ENCODE measurements at regions not wholly inside any gene's neighbourhood (a gene's known extent, or its start where the extent isn't known, plus 50 kb on each side); places are given as distances from the start of the nearest gene placed in this dataset.
A peak's percentile ranks its signal among the peaks of the same experiment; 100 is the strongest.

DNA sequence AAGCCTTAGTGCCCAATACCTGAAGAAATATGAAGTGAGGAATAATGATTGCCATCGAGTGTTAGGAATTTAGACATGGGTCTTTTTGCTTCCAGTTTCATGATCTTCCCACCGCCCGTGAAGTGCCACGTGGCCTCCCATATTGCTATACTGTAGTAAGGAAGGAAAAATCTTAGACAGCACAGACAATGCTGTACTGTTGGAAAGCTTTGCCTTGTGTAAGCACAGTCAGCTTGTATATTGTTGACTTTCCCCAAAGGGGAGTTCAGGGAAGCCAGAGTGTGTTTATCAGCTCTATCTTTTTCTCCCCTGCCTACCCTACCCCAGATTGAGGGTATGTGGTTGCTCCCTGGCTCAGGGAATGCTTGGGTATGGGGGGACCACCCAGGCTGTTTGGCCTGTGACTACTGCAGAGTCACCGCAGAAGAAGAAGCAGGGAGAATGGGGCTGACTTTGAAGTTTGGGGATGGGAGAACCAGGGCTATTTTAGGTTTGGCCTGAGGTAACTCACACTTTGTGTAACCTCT lies 161.8 kb upstream of the MEF2C start:
- no peak for DNase-seq

DNA sequence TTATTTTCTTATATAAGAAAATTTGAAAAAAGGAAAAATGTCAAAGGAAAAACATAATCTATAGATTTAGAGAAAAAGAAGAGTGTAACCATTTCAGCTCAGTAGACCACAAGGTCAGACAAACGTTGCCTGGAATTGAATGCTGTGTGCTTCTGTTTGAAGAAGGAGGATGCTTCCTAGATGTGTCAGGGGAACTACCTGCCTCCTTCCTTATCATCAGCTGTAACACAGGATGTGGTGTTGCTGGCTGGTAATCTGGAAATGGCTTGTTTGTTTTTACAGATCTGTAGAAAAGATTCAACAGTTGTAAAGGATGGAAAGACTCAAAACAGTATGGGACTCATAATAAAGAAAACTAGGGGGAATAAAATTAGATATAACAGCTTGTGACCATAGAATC lies 160.7 kb upstream of the MEF2C start:
- DNase-seq, result no peak

DNA sequence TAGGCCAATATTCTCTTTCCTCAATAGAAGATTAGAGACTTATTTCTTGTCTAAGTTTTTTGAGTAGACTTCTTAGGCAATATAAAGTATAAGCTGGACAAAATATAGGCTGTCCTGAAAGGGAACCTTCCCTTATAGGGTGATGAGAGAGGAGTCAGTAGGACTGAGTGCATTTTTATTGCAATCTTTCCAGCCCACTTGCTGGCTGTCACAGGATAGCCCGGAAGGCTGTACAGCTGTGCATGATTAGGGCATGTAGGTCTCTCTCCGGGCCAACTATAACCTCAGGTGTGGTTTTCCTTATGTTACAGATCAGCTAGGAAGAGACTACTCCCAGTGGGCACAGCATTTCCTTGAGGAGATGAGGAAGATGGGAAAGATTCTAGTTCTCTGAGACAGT lies 159.8 kb upstream of the MEF2C start:
- DNase-seq, result peak; percentile 22

DNA sequence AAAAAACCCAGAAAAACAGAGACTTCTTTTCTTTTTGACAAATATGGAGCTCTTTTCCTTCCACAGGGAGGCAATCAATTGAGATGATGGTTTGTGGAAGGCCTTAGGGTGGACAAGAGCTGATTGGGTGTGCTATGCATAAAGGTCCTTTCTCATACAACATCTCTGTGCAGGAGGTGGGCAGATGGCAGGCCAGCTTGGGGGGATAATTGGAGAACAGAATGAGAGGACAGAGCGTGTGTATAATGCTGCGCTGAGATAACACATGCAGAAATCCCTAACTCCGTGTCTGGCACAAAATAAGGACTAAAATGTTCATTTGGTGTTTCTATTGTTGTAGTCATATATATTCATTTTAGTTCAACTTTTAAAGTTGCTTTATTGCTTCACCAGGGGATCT lies 159.0 kb upstream of the MEF2C start:
- DNase-seq, result peak; percentile 66

DNA sequence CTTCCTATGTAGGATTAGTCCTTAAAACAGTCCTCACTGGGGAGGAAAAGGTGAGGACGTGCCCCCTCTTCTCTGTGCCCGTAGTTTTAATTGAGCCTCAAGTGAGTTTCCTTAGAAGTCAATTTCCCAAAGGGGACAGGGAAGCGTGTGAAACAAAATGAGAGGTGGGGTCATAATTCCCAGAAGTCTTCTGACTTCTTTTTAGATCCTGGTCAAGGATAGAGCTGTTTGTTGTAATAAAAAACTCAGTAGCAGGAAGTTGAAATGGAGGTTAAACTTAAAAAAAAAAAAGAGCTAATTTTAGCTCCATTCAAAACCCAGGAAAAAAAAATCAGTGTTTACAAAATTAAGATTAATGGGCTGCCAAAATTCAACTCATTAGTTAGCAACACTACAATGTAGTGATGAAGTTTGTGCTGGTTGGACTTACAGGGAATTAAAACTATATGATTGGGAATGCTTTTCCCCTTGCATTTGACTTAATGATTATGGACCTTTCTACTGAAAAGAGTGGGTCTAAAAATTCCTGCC lies 158.3 kb upstream of the MEF2C start:
- DNase-seq, result no peak

DNA sequence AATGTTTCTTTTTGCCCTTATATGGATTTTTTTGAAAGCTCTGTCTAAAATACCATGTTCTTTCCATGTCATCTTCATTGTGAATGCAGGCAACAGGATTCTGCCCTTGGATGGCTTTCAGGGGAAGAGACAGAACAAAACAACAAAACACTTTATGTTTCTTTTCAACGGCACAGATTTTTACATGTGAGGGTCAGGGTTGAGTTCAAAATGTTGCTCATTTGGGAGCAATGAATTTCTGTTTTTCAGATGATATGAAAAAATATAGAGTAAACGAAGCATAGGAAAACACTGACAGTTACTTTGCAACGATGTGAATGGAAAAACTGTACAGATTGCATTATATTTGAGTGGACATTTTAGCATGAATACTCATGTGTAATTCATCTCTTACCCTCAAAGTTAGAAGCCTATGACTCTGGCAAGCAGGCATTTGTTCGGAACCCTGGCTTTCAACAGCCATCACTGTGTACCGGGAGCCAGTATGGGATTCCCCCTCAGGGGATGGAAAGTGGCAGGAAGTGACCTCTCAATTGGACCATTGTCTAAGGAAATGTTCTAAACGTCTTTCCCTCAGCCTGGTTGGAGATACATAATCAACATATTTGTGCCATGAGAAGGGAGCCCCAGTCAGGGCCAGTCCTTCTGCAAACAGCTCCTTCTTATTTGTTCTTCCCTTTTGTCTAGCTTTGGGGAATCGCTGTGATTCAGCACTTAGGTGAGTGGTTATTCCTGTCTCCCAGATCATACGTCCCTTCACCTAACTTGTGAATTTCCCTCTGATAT lies 153.9 kb upstream of the MEF2C start:
- no peak for DNase-seq

- no peak for DNase-seq
Observed at GRCh38 chr5:89036166-89036565, 153.2 kb upstream of the MEF2C start.

- DNase-seq, result no peak
Observed at GRCh38 chr5:89034588-89034987, 151.6 kb upstream of the MEF2C start.

GRCh38 chr5:89030798-89031197 lies 147.8 kb upstream of the MEF2C start:
- DNase-seq, result no peak

DNA sequence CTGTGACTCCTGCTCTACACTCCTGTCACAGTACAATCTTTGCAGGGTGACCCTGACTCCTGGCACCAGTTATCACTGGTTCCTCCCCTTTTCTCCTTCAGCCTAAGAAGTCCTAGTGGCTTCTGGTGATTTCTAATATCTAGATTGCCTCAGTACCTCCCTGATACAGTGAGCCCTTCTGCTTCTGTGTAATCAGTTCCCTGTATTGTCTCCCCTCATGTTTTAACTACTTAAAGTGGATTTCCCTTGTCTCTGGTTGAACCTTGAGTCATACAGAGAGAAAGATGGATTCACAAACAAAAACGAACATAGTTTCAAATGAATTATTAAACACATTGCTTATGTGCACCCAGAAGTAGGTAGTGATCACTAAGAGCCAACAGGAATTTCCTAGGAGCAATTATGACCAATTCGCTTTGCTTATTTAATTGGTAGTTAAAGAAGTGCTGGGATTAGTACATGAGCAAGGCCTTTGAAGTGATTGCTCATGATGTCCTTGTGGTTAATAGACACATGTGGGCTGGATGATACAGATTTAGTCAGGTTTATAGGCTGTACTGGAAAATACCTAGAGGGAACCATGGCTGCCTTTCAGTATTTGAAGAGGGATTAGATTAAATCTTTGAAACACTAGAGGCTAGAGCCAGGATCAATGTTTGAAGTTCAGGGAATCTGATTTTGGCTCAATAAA lies 145.8 kb upstream of the MEF2C start:
- no peak for DNase-seq

DNA sequence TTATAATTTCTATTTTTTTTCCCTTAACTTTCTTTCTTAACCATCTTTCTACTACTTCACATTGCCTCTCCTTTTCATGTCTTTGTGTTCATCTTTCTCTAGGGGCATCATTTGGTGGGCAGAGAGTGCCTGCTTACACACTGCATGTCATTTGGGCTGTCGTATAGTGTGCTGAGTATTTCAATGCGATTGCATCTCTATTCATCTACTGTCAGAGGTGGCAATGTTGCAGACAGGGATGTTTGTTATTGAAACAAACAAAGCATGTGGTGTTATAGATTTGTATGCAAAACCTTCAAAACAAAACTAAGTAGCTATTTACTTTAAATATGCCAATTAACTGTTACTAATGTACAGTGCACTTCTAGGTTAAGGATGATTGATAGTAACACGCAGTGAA lies 141.1 kb upstream of the MEF2C start:
- DNase-seq, result no peak

DNA sequence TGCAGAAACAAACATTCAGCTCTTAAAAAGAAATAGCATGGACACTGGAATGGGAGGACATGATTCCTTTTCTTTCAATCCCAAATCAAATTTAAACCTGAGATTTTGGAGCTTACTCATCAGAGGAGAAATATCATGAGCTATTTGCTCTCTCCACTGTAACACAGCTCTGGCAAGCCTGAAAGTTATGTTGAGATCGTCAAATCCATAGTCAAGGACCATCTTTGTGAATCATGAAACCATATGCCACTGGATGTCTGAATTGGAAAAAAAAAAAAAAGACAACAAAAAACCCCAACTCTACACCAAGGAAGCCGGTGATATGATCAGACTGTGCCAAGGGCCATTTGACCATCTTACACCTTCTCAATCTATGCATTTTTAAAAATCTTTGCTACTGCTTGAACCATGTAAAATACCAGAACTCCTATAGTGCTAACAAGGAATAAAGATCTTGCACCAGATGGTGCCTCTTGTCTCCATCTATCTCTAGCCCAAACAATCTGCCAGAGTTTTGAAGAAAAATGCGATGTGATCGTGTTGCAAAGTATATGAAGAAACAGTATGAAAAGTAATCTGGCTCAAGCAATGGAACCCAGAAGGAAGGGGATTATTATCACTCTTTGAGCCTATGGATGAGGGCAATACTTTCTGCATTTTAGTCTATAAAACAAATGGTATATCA lies 138.1 kb upstream of the MEF2C start:
- DNase-seq, result peak; percentile 43

- no peak for DNase-seq
Observed at GRCh38 chr5:89016741-89017303, 133.8 kb upstream of the MEF2C start.

- DNase-seq, result no peak
Observed at GRCh38 chr5:89015409-89015808, 132.4 kb upstream of the MEF2C start.

DNA sequence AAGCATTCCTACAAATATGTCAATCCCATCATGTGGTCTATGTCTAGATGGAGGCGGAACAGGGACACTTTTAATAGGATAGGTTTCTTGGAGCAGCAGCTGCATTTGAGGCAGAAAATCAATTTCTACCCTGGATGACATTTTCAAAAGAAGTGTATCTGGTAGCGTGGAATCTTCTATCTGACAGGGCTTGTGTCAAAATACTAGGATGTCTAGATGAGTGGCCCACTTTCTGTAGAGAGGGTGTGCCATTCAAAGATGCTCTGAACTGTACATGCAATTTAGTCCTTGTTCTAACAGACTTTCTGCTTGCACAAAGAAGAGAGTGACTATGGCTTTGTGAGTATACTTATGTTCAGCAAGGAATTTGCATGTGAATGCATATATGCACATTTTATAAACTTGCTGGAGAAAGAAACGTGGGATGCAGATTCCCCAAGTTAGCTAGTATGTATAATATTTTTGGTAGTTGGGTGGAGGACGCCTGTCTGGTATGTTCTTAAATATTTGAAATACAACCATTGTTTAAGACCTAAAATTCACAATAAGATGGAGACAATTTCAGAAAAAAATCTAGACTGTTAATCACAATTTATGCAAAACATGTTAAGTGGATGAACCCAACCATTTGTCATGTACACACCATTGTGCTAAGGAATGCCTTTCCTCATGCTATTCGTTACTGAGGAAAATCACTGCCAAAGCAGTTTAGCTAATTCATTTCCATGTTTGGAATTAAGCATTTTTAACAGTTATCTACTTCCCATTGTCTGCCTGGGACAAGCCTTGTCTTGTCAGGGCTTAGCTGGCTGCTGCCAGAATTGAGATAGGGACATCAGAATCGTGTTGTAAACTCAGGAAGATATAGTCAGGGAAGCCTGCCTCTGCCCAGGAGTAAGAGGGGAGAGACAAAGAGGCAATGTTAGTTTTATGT lies 129.1 kb upstream of the MEF2C start:
- DNase-seq, result no peak

- DNase-seq, result no peak
Observed at GRCh38 chr5:89010512-89010911, 127.5 kb upstream of the MEF2C start.

GRCh38 chr5:89008291-89008690 lies 125.3 kb upstream of the MEF2C start:
- no peak for DNase-seq

DNA sequence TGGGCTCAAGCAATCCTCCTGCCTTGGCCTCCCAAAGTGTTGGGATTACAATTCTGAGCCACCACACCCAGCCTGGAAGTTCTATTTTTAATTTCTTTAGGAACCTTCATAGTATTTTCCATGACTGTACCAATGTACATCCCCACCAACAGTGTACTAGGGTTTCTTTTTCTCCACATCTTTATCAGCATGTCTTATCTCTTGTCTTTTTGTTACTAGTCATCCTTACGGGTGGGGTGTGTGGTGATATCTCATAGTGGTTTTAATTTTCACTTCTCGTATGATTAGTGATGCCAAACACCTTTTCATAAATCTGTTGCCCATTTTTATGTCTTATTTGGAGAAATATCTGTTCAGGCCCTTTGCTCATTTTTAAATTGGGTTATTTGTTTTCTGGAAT lies 123.0 kb upstream of the MEF2C start:
- no peak for DNase-seq

- no peak for DNase-seq
Observed at GRCh38 chr5:89004379-89004778, 121.4 kb upstream of the MEF2C start.

GRCh38 chr5:89003563-89004036 lies 120.6 kb upstream of the MEF2C start:
- no peak for DNase-seq

DNA sequence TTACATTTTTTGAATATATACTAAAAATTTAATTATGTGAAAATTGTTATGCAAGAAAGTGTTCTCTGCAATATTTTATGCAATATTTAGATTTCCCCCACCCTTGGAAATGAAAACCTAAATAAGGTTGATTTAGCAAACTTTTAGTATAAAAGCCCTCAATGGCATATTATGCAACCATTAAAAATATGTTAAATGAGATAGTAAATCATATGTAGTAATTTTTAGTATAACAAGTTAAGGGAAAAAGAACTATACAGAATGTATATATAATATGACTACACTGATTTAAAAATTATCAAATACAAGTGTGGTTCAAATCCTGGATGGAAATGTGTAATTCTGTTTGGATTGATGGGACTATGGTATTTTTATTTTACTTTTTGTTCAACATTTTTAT lies 116.9 kb upstream of the MEF2C start:
- no peak for DNase-seq

GRCh38 chr5:88997937-88998336 lies 115.0 kb upstream of the MEF2C start:
- DNase-seq, result no peak

Measured in DMS 273 treated with DMSO at 0.1 percent for 48 hours (cell line).